Lower leg skin (tissue), 3 donors: ENCODE measurements at regions not wholly inside any gene's neighbourhood (a gene's known extent, or its start where the extent isn't known, plus 50 kb on each side); places are given as distances from the start of the nearest gene placed in this dataset.

Experiments
- POLR2A ChIP-seq, 2 donors: fragments of 450-650 bp; IDR thresholded peaks; one replicate each; pipeline ENCODE4 v1.6.1; 2016 to 2017; ENCODE audit warnings: antibody characterized with exemption in 2 of 2, mild to moderate bottlenecking in 1 of 2, moderate library complexity in 1 of 2
- TF ChIP-seq, protein P1 (sequence below), 3 donors: fragments of 450-650 bp; IDR thresholded peaks; one replicate each; pipeline ENCODE4 v1.5.1; 2016; ENCODE audit warnings: antibody characterized with exemption in 3 of 3, mild to moderate bottlenecking in 3 of 3, moderate library complexity in 2 of 3

DNA sequence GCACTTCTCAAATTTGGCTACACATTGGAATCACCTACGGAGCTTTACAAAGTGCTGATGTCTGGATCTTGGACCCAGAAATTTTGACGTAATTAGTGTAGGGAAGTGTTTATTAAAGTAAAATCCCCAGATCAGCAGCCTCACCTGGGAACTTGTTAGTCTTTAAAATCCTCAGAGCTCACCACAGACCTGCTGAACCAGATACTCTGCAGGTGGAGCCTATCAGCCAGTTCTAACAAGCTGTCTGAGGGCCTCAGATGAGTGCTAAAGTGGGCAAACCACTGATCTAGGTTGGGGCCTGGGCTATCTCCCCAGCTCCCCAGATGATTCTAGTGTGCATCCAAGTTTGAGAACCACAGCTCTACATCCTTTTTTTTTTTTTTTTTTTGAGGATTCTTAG is 436.0 kb downstream of the ETS1 start:
- TF ChIP-seq POLR2A (IDR thresholded peaks at IDR 0.05): no peak
- TF ChIP-seq, protein P1, sequence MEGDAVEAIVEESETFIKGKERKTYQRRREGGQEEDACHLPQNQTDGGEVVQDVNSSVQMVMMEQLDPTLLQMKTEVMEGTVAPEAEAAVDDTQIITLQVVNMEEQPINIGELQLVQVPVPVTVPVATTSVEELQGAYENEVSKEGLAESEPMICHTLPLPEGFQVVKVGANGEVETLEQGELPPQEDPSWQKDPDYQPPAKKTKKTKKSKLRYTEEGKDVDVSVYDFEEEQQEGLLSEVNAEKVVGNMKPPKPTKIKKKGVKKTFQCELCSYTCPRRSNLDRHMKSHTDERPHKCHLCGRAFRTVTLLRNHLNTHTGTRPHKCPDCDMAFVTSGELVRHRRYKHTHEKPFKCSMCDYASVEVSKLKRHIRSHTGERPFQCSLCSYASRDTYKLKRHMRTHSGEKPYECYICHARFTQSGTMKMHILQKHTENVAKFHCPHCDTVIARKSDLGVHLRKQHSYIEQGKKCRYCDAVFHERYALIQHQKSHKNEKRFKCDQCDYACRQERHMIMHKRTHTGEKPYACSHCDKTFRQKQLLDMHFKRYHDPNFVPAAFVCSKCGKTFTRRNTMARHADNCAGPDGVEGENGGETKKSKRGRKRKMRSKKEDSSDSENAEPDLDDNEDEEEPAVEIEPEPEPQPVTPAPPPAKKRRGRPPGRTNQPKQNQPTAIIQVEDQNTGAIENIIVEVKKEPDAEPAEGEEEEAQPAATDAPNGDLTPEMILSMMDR (IDR thresholded peaks at IDR 0.05): no peak
